Stimulated activated CD4-positive, alpha-beta T cell treated with anti-CD3 and anti-CD28 coated beads, Interleukin-4, amount 100 ng/mL, for 48 hours (primary cell): ENCODE measurements at regions not wholly inside any gene's neighbourhood (a gene's known extent, or its start where the extent isn't known, plus 50 kb on each side); places are given as distances from the start of the nearest gene placed in this dataset.
"Not testable (repeated sequence)": the region's sequence is repeated elsewhere in the genome, so short reads cannot be mapped to it uniquely, and the experiment has no call there.

ENCODE experiments used
- DNase-seq, 2 donors: peaks; one replicate each; pipeline ENCODE4 v3.0.0-alpha.2; 2020; ENCODE audit warnings: low read depth in 2 of 2

DNA sequence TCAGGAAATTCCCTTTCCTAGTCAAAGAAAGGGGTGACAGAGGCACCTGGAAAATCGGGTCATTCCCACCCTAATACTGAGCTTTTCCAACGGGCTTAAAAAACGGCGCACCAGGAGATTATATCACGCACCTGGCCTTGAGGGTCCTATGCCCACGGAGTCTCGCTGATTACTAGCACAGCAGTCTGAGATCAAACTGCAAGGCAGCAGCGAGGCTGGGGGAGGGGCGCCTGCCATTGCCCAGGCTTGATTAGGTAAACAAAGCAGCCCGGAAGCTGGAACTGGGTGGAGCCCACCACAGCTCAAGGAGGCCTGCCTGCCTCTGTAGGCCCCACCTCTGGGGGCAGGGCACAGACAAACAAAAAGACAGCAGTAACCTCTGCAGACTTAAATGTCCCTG lies 107.5 kb upstream of the VWC2 start:
- DNase-seq, result not testable (repeated sequence)

DNA sequence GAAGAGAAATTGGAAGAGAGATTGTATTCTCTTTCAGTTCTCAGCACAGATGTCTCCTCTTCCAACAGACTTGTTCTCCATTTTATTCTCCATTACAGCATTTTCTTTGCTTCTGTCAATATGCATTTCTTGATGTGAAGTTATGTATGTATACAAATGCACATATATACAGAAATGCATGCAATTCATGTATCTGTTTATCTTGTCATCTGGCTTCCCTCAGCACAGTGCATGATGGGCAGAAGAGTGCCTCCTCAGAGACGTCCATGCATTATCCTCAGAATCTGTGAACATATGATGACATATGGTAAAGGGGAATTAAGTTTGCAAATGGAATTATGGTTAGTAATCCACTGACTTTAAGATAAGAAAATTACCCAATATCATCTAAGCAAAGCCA lies 106.7 kb upstream of the VWC2 start:
- no peak for DNase-seq

GRCh38 chr7:49669285-49669684 lies 104.2 kb upstream of the VWC2 start:
- DNase-seq, result no peak

GRCh38 chr7:49669692-49670260 lies 103.7 kb upstream of the VWC2 start:
- DNase-seq, result no peak

DNA sequence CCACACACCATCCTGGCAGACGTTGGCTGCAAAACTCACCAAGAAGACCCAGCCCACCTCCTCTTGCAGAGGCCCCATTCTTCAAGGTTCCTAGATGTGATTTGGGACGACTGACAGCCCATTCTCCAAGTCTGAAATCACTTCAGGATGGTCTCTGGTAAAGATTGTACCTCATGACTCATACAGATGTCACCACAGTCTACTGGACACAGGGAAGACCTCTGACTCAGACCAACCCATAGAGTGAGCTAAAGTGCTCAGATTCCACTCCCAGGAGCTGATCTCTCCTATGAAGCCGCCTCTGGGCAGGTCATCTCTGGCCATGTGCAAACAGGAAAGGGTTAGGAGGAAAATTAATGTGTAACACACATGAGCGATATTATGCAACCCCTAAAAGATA lies 102.4 kb upstream of the VWC2 start:
- no peak for DNase-seq

DNA sequence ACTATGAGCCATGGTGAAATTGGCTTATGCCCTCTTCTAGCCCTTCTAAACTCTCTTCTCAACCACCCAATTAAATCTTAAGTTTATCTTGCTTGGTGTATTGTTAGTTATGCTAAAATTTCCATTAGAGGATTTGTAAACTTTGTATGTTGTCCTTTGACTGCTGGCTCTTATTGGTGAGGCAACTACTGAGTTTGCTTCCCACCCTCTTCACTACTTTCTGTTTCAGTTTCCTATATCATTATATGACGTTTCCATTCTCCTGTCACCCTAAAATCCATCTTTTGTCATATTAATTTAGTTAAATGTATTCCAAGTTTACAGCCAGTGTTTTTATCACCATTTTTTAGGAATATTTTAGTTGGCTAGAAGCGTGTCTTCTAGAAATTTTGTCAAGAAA lies 80.9 kb upstream of the VWC2 start:
- DNase-seq, result no peak

- DNase-seq, result no peak
Observed at GRCh38 chr7:49695971-49696370, 77.5 kb upstream of the VWC2 start.

GRCh38 chr7:49700841-49701240 lies 72.6 kb upstream of the VWC2 start:
- DNase-seq, result no peak

DNA sequence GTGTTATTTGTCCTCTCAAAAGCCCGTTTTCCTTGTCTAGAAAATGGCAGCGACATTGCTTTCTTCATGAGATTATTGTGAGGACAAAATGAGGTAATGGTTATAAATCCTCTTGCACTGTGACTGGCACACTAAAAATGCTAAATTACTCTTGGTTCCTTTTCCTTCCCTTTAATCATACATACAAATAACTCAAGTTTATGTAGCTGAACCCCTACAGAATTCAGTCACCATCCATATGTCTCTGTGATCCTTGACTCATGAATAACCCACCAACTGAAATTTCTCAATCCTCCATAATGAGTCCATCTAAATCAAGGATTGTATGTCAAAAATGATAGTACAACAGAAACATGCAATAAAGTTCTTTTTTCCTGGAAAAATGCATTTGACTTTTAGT lies 71.3 kb upstream of the VWC2 start:
- DNase-seq, result no peak

DNA sequence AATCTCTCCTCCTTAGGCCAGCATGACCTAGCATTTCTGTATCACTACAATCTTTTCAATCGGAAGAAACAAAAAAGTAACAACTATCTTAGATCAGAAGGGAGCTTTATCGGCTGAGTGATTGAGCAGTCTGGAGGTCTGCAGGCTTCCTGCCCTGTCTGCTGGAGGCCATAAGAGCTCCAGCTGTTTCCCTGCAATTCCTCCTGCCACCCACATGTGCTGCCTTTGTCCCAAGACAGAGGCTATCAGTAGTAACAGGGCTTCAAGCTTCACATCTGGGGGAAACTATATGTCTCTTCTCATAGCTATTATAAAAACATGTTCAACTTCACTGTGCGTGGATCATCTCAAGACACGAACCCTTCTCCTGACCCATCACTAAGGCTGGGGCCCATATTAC lies 70.1 kb upstream of the VWC2 start:
- no peak for DNase-seq

GRCh38 chr7:49703881-49704280 lies 69.6 kb upstream of the VWC2 start:
- no peak for DNase-seq

DNA sequence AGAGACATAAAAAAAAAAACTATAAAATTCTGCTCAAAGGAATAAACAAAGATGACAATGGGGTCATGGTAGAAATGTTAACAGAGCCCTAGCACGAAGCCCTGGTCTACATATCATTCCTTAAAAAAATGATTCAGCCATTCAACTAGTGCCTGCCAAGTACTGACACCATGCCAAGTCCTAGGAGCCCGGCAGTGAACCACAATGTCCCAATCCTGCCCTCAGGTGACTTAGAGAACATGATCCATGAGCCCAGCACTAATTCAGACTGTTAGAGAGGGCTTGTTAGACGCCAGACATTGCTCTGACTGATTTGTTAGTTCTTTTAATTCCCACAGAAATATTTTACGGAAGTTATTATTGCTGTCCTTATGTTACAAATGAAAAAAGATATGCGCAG lies 67.3 kb upstream of the VWC2 start:
- no peak for DNase-seq

DNA sequence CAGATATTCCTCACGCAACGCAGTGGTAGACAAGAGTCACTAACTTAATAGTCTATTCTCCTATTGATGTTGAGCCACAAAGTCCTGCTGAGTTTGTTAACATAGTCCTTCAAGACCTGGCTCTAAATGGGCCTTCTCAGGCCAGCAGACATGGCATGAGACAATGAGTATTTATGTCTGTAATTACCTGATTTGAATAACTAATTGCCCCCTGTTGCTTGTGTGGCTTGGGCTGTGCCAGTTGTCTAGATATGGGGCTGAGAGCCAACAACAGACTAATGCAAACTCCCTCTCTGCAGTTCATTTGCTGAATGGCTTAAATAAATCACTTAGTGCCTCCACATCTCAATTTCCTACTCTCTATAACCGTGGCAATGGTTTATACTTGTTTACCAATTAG lies 65.5 kb upstream of the VWC2 start:
- DNase-seq, result no peak

DNA sequence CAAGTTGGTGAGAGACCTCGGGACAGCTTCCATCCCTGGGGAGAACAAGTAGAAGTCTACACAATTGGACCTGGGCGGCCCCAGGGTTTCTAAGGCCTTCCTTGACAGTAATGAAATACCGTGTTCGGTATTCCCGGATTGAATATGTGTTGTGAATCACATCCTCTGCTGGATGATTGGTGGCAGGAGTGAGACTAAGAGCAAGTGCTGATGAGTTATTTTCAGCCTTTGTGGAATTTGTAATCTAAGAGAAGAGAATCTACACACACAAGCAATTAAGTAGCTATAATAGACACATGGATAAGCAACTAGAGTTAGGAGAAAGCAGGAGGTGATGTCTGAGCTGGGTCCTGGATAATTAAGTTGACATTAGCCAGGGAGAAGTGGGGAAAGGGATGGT lies 64.8 kb upstream of the VWC2 start:
- no peak for DNase-seq

DNA sequence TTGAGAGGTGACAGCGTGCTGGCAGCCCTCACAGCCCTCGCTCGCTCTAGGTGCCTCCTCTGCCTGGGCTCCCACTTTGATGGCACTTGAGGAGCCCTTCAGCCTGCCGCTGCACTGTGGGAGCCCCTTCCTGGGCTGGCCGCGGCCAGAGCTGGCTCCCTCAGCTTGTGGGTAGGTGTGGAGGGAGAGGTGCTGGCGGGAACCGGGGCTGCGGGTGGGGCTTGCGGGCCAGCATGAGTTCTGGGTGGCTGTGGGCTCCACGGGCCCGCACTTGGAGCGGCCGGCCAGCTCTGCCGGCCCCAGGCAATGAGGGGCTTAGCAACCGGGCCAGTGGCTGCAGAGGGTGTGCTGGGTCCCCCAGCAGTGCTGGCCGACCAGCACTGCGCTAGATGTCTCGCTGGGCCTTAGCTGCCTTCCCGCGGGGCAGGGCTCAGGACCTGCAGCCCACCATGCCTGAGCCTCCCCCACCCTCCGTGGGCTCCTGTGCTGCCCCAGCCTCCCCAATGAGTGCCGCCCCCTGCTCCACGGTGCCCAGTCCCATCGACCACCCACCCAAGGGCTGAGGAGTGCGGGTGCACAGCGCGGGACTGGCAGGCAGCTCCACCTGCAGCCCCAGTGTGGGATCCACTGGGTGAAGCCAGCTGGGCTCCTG lies 62.2 kb upstream of the VWC2 start:
- DNase-seq, result not testable (repeated sequence)

- DNase-seq, result no peak
Observed at GRCh38 chr7:49714182-49714581, 59.3 kb upstream of the VWC2 start.

DNA sequence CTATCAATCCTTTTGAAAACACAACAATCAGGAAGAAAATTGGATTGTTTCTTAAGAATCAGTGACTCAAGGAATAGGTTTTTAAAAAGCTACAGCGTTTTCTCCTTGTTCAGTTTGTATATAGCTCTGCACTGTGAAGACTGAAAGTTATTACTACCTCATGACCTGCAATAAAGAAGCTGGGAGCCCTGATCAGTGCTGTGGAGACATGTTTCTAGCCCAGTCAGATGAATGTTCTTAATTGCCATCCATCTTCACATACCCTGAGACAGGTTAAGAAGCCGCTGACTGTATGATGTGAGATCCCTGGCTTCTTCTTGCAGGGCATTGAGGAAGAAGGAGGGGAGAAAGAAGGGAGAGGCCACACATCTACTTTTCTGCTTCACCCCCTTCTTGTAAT lies 58.0 kb upstream of the VWC2 start:
- no peak for DNase-seq

DNA sequence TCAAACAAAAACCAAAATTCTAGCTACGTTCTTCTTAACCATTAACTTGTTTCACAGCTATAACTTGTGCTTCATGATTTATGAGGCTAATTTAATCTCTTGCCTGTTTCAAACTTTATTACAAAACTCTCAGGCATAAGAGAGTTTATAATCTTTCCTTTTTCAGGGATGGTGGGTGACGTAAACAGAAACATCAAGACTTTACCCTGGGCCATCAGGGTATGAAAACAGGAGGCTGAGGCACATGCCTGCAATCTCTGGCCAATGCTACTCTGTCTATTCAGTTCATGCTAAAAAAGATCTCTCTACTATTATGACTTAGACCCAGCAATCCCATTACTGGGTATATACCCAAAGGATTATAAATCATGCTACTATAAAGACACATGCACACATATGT lies 55.9 kb upstream of the VWC2 start:
- DNase-seq, result no peak

GRCh38 chr7:49718760-49719159 lies 54.7 kb upstream of the VWC2 start:
- no peak for DNase-seq

- DNase-seq, result no peak
Observed at GRCh38 chr7:49721441-49721840, 52.0 kb upstream of the VWC2 start.
